ENCODE measurements at regions not wholly inside any gene's neighbourhood (a gene's known extent, or its start where the extent isn't known, plus 50 kb on each side); places are given as distances from the start of the nearest gene placed in this dataset.
A peak's percentile ranks its signal among the peaks of the same experiment; 100 is the strongest.

DNA sequence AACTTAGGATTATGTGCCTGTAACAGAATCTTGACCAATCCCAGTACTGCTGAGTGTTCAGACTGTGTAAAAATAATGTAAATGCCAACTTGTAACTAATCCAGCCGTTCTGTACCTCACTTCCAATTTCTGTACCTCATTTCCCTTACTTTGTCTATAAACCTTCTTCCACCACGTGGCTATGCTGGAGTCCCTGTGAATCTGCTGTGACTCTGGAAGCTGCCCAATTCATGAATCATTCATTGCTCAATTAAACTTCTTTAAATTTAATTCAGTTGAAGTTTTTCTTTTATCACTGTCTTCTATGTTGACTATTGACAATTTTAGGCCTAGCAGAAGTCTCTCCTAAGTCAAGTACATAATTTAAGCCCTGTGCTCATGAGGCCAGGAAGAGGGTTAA is 215.3 kb upstream of the RHOBTB1 start:
- Histone ChIP-seq H3K27me3 (ENCODE audit: insufficient read depth, low read length) (no peaks in the 10 kb centered on the region), H3K36me3 (ENCODE audit: insufficient read depth, low read length) (no peaks in the 10 kb centered on the region), H3K4me3 (ENCODE audit: insufficient read depth, low read length) (no peak overlapping the region), H2AFZ (ENCODE audit: low read length) (no peak overlapping the region), H3K4me1 (ENCODE audit: insufficient read depth, low read length) (peaks cover 5% of the 10 kb centered on the region), H3K9me3 (ENCODE audit: low read depth, low read length) (no peaks in the 10 kb centered on the region), H3K79me2 (ENCODE audit: insufficient read depth, low read length) (no peaks in the 10 kb centered on the region), H4K20me1 (ENCODE audit: insufficient read depth, low read length) (no peaks in the 10 kb centered on the region), H3K27ac (ENCODE audit: low read depth, low read length) (no peak overlapping the region), H3K4me2 (ENCODE audit: insufficient read depth, low read length) (no peak overlapping the region)
- no peak for DNase-seq (ENCODE audit: insufficient read length, low spot score, missing footprints)
- TF ChIP-seq, protein P1, sequence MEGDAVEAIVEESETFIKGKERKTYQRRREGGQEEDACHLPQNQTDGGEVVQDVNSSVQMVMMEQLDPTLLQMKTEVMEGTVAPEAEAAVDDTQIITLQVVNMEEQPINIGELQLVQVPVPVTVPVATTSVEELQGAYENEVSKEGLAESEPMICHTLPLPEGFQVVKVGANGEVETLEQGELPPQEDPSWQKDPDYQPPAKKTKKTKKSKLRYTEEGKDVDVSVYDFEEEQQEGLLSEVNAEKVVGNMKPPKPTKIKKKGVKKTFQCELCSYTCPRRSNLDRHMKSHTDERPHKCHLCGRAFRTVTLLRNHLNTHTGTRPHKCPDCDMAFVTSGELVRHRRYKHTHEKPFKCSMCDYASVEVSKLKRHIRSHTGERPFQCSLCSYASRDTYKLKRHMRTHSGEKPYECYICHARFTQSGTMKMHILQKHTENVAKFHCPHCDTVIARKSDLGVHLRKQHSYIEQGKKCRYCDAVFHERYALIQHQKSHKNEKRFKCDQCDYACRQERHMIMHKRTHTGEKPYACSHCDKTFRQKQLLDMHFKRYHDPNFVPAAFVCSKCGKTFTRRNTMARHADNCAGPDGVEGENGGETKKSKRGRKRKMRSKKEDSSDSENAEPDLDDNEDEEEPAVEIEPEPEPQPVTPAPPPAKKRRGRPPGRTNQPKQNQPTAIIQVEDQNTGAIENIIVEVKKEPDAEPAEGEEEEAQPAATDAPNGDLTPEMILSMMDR (IDR thresholded peaks at IDR 0.05; ENCODE audit: extremely low read depth, low read depth, low read length) = no peak

DNA sequence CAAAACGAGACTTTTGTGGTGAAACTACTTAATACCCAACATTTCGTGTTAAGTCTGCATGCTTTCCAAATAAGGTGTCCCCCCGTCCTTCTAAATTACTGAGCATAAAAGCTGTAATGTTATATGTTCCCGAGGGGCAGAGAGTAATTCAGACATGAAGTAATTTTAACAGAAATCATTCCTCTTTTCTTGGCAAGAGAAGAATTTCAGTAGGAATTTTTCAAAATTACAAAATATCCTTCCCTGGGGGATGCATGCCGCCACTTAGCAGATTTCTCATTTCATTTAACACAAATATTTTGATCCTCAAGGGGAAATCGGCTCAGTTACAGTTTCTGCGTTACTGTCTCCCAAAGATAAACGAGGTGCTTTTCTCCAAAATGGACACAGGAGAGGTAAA is 213.2 kb upstream of the RHOBTB1 start:
- Histone ChIP-seq H3K9me3 (ENCODE audit: low read depth, low read length) (no peaks in the 10 kb centered on the region), H3K27me3 (ENCODE audit: insufficient read depth, low read length) (no peaks in the 10 kb centered on the region), H3K4me1 (ENCODE audit: insufficient read depth, low read length) (peaks cover 5% of the 10 kb centered on the region), H3K79me2 (ENCODE audit: insufficient read depth, low read length) (no peaks in the 10 kb centered on the region), H3K4me3 (ENCODE audit: insufficient read depth, low read length) (peak overlapping the region; percentile 13), H3K27ac (ENCODE audit: low read depth, low read length) (no peak overlapping the region), H3K36me3 (ENCODE audit: insufficient read depth, low read length) (no peaks in the 10 kb centered on the region), H4K20me1 (ENCODE audit: insufficient read depth, low read length) (no peaks in the 10 kb centered on the region), H2AFZ (ENCODE audit: low read length) (no peak overlapping the region), H3K4me2 (ENCODE audit: insufficient read depth, low read length) (peak overlapping the region; percentile 64)
- DNase-seq (ENCODE audit: insufficient read length, low spot score, missing footprints) = peak; percentile 15
- TF ChIP-seq, protein P1 (IDR thresholded peaks at IDR 0.05; ENCODE audit: extremely low read depth, low read depth, low read length) = no peak

DNA sequence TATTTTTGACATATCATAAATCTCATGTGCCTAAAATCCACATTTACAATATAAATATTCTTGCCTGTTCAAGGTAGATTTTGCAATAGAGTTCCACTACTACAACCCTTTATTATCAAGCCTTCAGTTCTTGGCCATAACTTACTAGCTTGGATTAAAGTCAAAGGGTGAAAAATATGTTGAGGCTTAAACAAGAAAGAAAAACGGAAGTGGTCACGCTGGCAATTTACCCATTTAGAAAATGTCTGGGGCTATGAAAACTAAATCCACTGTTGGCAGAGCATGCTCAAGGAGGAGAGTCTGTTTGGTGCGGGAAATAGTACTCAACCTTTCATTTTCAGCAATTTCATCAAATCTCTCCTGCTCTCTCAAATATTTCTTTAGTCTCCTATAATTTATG is 209.8 kb upstream of the RHOBTB1 start:
- Histone ChIP-seq H3K36me3 (ENCODE audit: insufficient read depth, low read length) (no peaks in the 10 kb centered on the region), H3K79me2 (ENCODE audit: insufficient read depth, low read length) (no peaks in the 10 kb centered on the region), H3K4me1 (ENCODE audit: insufficient read depth, low read length) (peaks cover 5% of the 10 kb centered on the region), H3K27me3 (ENCODE audit: insufficient read depth, low read length) (no peaks in the 10 kb centered on the region), H3K4me2 (ENCODE audit: insufficient read depth, low read length) (peak overlapping the region; percentile 12), H4K20me1 (ENCODE audit: insufficient read depth, low read length) (no peaks in the 10 kb centered on the region), H3K9me3 (ENCODE audit: low read depth, low read length) (no peaks in the 10 kb centered on the region), H3K27ac (ENCODE audit: low read depth, low read length) (no peak overlapping the region), H3K4me3 (ENCODE audit: insufficient read depth, low read length) (no peak overlapping the region), H2AFZ (ENCODE audit: low read length) (no peak overlapping the region)
- TF ChIP-seq, protein P1 (IDR thresholded peaks at IDR 0.05; ENCODE audit: extremely low read depth, low read depth, low read length) = no peak
- DNase-seq (ENCODE audit: insufficient read length, low spot score, missing footprints) = no peak

DNA sequence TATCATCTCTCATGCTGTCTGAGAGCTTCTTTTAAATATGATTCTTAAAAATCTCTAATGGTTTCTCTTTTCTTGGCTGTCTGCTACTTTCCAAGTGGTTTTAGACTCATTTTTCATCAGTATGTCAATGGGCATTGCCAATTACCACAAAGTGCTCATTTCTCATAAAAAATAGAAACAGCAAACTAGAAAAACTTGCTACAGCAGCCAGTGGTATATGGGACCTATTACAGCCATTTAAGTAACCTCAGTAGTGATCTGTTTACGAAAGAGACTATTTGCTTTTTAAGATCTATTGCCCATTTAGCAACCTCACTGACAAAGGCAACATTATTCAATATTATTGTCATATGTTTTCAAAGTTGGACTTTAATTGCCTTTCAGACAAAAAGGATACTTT is 207.1 kb upstream of the RHOBTB1 start:
- Histone ChIP-seq H3K79me2 (ENCODE audit: insufficient read depth, low read length) (no peaks in the 10 kb centered on the region), H3K36me3 (ENCODE audit: insufficient read depth, low read length) (no peaks in the 10 kb centered on the region), H4K20me1 (ENCODE audit: insufficient read depth, low read length) (no peaks in the 10 kb centered on the region), H3K27me3 (ENCODE audit: insufficient read depth, low read length) (no peaks in the 10 kb centered on the region), H3K4me2 (ENCODE audit: insufficient read depth, low read length) (no peak overlapping the region), H2AFZ (ENCODE audit: low read length) (no peak overlapping the region), H3K9me3 (ENCODE audit: low read depth, low read length) (no peaks in the 10 kb centered on the region), H3K4me1 (ENCODE audit: insufficient read depth, low read length) (no peaks in the 10 kb centered on the region), H3K4me3 (ENCODE audit: insufficient read depth, low read length) (no peak overlapping the region), H3K27ac (ENCODE audit: low read depth, low read length) (no peak overlapping the region)
- no peak for DNase-seq (ENCODE audit: insufficient read length, low spot score, missing footprints)
- TF ChIP-seq, protein P1 (IDR thresholded peaks at IDR 0.05; ENCODE audit: extremely low read depth, low read depth, low read length) = no peak

All from osteoblast (primary cell).